ENCODE measurements at regions not wholly inside any gene's neighbourhood (a gene's known extent, or its start where the extent isn't known, plus 50 kb on each side); places are given as distances from the start of the nearest gene placed in this dataset.
A peak's percentile ranks its signal among the peaks of the same experiment; 100 is the strongest.

- no peak for DNase-seq
These were observed 627.0 kb upstream of the SLC39A10 start for GRCh38 chr2:195029804-195030654.

GRCh38 chr2:195027947-195028346 is 629.1 kb upstream of the SLC39A10 start:
- no peak for DNase-seq

GRCh38 chr2:195026261-195026660 is 630.8 kb upstream of the SLC39A10 start:
- no peak for DNase-seq

GRCh38 chr2:195022508-195022830 is 634.6 kb upstream of the SLC39A10 start:
- no peak for DNase-seq

GRCh38 chr2:195021711-195022507 is 635.1 kb upstream of the SLC39A10 start:
- DNase-seq = no peak

- DNase-seq = no peak
These were observed 638.6 kb upstream of the SLC39A10 start for GRCh38 chr2:195018462-195018861.

GRCh38 chr2:195017890-195018289 is 639.1 kb upstream of the SLC39A10 start:
- DNase-seq = no peak

- DNase-seq = no peak
These were observed 640.2 kb upstream of the SLC39A10 start for GRCh38 chr2:195016841-195017240.

- DNase-seq = peak in 1 of 2 donors; percentile 37
These were observed 647.8 kb upstream of the SLC39A10 start for GRCh38 chr2:195009202-195009601.

GRCh38 chr2:195006856-195007255 is 650.2 kb upstream of the SLC39A10 start:
- DNase-seq = no peak

- DNase-seq = no peak
These were observed 653.0 kb upstream of the SLC39A10 start for GRCh38 chr2:195003881-195004471.

- no peak for DNase-seq
These were observed 655.1 kb upstream of the SLC39A10 start for GRCh38 chr2:195001924-195002323.

GRCh38 chr2:194999771-195000170 is 657.3 kb upstream of the SLC39A10 start:
- no peak for DNase-seq

GRCh38 chr2:194992648-194993047 is 664.4 kb upstream of the SLC39A10 start:
- no peak for DNase-seq

GRCh38 chr2:194985258-194985657 is 671.8 kb upstream of the SLC39A10 start:
- no peak for DNase-seq

- no peak for DNase-seq
These were observed 694.8 kb upstream of the SLC39A10 start for GRCh38 chr2:194962254-194962653.

GRCh38 chr2:194954218-194954617 is 702.8 kb upstream of the SLC39A10 start:
- no peak for DNase-seq

GRCh38 chr2:194946826-194947225 is 710.2 kb upstream of the SLC39A10 start:
- no peak for DNase-seq

- DNase-seq = no peak
These were observed 719.0 kb upstream of the SLC39A10 start for GRCh38 chr2:194938066-194938465.

- DNase-seq = no peak
These were observed 729.5 kb upstream of the SLC39A10 start for GRCh38 chr2:194927489-194927888.

- DNase-seq = no peak
These were observed 730.2 kb upstream of the SLC39A10 start for GRCh38 chr2:194926873-194927272.

GRCh38 chr2:194925742-194926141 is 731.3 kb upstream of the SLC39A10 start:
- DNase-seq = no peak

- no peak for DNase-seq
These were observed 739.5 kb upstream of the SLC39A10 start for GRCh38 chr2:194917519-194917918.

- no peak for DNase-seq
These were observed 741.5 kb upstream of the SLC39A10 start for GRCh38 chr2:194915485-194915884.
